Fibroblast of lung (primary cell): ENCODE measurements at regions not wholly inside any gene's neighbourhood (a gene's known extent, or its start where the extent isn't known, plus 50 kb on each side); places are given as distances from the start of the nearest gene placed in this dataset.
A peak's percentile ranks its signal among the peaks of the same experiment; 100 is the strongest.

Experiments used
- DNase-seq, 2 donors: peaks; one replicate each; pipeline versions ENCODE4 v3.0.0 to v3.0.0-alpha.2; 2010; ENCODE audit warnings: low read depth in 2 of 2
- H2AFZ ChIP-seq: 2 replicates; pipeline ENCODE4 v1.5.1; 2012; ENCODE audit warnings: low read length, control low read depth, inconsistent platforms
- H3K27ac ChIP-seq: 2 replicates; pipeline ENCODE4 v1.5.1; 2011; ENCODE audit warnings: low read length, control low read depth; ENCODE audit not compliant: insufficient read depth
- H3K27me3 ChIP-seq: 2 replicates; pipeline ENCODE4 v1.5.1; 2011; ENCODE audit warnings: mild to moderate bottlenecking, low read length; ENCODE audit not compliant: control insufficient read depth, insufficient read depth
- H3K36me3 ChIP-seq: 2 replicates; pipeline ENCODE4 v1.5.1; 2011; ENCODE audit warnings: low read length; ENCODE audit not compliant: control insufficient read depth, insufficient read depth
- H3K4me1 ChIP-seq: 2 replicates; pipeline ENCODE4 v1.5.1; 2011; ENCODE audit warnings: low read length; ENCODE audit not compliant: control insufficient read depth, insufficient read depth; ENCODE audit errors: extremely low read depth
- H3K4me2 ChIP-seq: 2 replicates; pipeline ENCODE4 v1.5.1; 2011; ENCODE audit warnings: low read length, control low read depth; ENCODE audit not compliant: insufficient read depth; ENCODE audit errors: extremely low read depth
- H3K4me3 ChIP-seq, 4 experiments: fragments of 200-600 bp in 1 of 4; sonication (generic) in 1 of 4; replicated peaks in 1 of 4; 2 replicates each; pipeline ENCODE4 v1.5.1; 2011 to 2016; ENCODE audit warnings: low read length in 4 of 4, low read depth in 3 of 4, mild to moderate bottlenecking in 3 of 4, control low read depth in 2 of 4, inconsistent platforms in 1 of 4, mixed read lengths in 1 of 4; ENCODE audit not compliant: insufficient read depth in 1 of 4; ENCODE audit errors: control extremely low read depth in 1 of 4
- H3K79me2 ChIP-seq: 2 replicates; pipeline ENCODE4 v1.5.1; 2012; ENCODE audit warnings: mild to moderate bottlenecking, low read length, inconsistent platforms; ENCODE audit not compliant: control insufficient read depth, insufficient read depth
- H3K9ac ChIP-seq: 2 replicates; pipeline ENCODE4 v1.5.1; 2011; ENCODE audit warnings: mild to moderate bottlenecking, low read length, control low read depth; ENCODE audit not compliant: insufficient read depth
- H3K9me3 ChIP-seq: 2 replicates; pipeline ENCODE4 v1.5.1; 2012; ENCODE audit warnings: low read depth, low read length; ENCODE audit not compliant: control insufficient read depth, insufficient read depth
- H4K20me1 ChIP-seq: 2 replicates; pipeline ENCODE4 v1.5.1; 2011; ENCODE audit warnings: low read length; ENCODE audit not compliant: control insufficient read depth, insufficient read depth; ENCODE audit errors: extremely low read depth
- EZH2 ChIP-seq: IDR thresholded peaks from 2 replicates; pipeline ENCODE4 v1.5.1; 2012; ENCODE audit warnings: low read length, control low read depth, mild to moderate bottlenecking; ENCODE audit errors: missing control alignments
- TF ChIP-seq, protein P1 (sequence below), 2 donors: IDR thresholded peaks in 1 of 2; conservative IDR thresholded peaks in 1 of 2; 1 replicate in 1 of 2; 2 replicates in 1 of 2; pipeline ENCODE4 v1.5.1; 2011 to 2012; ENCODE audit warnings: low read length in 2 of 2, control low read depth in 1 of 2, inconsistent platforms in 1 of 2, low read depth in 1 of 2, mild to moderate bottlenecking in 1 of 2

DNA sequence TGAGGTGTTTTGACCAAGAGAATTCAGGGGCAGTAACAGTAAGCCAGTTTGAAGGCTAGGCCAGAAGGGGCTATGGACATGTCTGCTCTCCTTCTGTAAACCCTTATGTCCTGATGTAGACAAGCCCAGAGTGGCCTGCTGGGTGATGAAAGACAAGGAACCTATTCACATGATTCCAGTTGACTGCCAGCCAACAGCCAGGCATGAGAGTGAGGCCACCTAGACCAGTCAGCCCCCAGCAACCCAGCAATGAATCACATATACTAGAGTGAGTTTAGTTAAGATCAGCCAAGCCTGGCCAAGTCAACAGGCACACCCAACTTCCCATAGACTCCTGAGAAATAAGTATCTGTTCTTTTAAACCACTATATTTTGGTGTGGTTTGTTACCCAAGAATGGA, 1889.7 kb upstream of the CELF4 start:
- Histone ChIP-seq H3K27ac (no peak overlapping the region), H4K20me1 (no peaks in the 10 kb centered on the region), H3K9ac (no peak overlapping the region), H3K4me2 (no peak overlapping the region), H3K79me2 (no peaks in the 10 kb centered on the region), H3K4me3 (no peak overlapping the region), H3K27me3 (no peaks in the 10 kb centered on the region), H2AFZ (no peak overlapping the region), H3K36me3 (no peaks in the 10 kb centered on the region), H3K9me3 (no peaks in the 10 kb centered on the region), H3K4me1 (no peaks in the 10 kb centered on the region)
- TF ChIP-seq, protein P1, sequence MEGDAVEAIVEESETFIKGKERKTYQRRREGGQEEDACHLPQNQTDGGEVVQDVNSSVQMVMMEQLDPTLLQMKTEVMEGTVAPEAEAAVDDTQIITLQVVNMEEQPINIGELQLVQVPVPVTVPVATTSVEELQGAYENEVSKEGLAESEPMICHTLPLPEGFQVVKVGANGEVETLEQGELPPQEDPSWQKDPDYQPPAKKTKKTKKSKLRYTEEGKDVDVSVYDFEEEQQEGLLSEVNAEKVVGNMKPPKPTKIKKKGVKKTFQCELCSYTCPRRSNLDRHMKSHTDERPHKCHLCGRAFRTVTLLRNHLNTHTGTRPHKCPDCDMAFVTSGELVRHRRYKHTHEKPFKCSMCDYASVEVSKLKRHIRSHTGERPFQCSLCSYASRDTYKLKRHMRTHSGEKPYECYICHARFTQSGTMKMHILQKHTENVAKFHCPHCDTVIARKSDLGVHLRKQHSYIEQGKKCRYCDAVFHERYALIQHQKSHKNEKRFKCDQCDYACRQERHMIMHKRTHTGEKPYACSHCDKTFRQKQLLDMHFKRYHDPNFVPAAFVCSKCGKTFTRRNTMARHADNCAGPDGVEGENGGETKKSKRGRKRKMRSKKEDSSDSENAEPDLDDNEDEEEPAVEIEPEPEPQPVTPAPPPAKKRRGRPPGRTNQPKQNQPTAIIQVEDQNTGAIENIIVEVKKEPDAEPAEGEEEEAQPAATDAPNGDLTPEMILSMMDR (conservative IDR thresholded peaks at IDR 0.05 in 1 of 2, IDR thresholded peaks at IDR 0.05 in 1 of 2; ENCODE audit: low read depth in 1 of 2, low read length in 2 of 2), result no peak
- TF ChIP-seq EZH2, result no peak
- DNase-seq, result peak; percentile 62 to 78

DNA sequence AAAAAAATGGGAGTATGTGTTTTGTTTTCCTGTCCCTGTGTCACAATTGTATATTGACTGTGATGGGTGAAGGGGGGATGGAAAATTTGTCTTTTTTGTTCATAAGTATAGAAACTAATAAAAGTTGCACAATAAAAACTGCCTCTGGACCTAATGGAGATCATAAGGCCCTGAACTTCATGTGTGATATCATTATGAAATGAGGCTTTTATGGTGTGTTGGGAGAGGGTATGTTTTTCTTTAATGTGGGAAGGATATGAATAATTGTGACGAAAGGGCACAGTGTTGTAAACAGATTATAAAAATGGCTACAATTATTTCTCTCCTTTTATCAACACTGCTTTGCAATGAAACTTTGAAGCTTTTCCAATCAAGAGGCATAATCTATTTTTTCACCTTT, 1889.3 kb upstream of the CELF4 start:
- peak overlapping the region in 1 of 4 experiments; percentile 36 for H3K4me3 ChIP-seq
- no peaks in the 10 kb centered on the region for H4K20me1 ChIP-seq
- peak in 1 of 2 donors; percentile 43 for DNase-seq
- H3K36me3 ChIP-seq, result no peaks in the 10 kb centered on the region
- H3K9me3 ChIP-seq, result no peaks in the 10 kb centered on the region
- no peaks in the 10 kb centered on the region for H3K79me2 ChIP-seq
- no peaks in the 10 kb centered on the region for H3K4me1 ChIP-seq
- TF ChIP-seq EZH2, result no peak
- TF ChIP-seq, protein P1 (conservative IDR thresholded peaks at IDR 0.05 in 1 of 2, IDR thresholded peaks at IDR 0.05 in 1 of 2; ENCODE audit: low read depth in 1 of 2, low read length in 2 of 2), result no peak
- H3K4me2 ChIP-seq, result no peak overlapping the region
- no peaks in the 10 kb centered on the region for H3K27me3 ChIP-seq
- no peak overlapping the region for H3K27ac ChIP-seq
- H2AFZ ChIP-seq, result no peak overlapping the region
- no peak overlapping the region for H3K9ac ChIP-seq

GRCh38 chr18:39453882-39454281, 1888.3 kb upstream of the CELF4 start:
- Histone ChIP-seq H3K27me3 (no peaks in the 10 kb centered on the region), H3K79me2 (no peaks in the 10 kb centered on the region), H3K4me1 (no peaks in the 10 kb centered on the region), H3K27ac (peak overlapping the region; percentile 36), H2AFZ (peak overlapping the region; percentile 82), H3K4me2 (peak overlapping the region; percentile 78), H4K20me1 (no peaks in the 10 kb centered on the region), H3K9me3 (no peaks in the 10 kb centered on the region), H3K9ac (peak overlapping the region; percentile 20), H3K36me3 (no peaks in the 10 kb centered on the region), H3K4me3 (peak overlapping the region; percentile 13 to 36 (median 26))
- TF ChIP-seq, protein P1 (conservative IDR thresholded peaks at IDR 0.05 in 1 of 2, IDR thresholded peaks at IDR 0.05 in 1 of 2; ENCODE audit: low read depth in 1 of 2, low read length in 2 of 2), result no peak
- no peak for TF ChIP-seq EZH2
- DNase-seq, result peak; percentile 66 to 88
